HUES64 (cell line): ENCODE measurements at regions not wholly inside any gene's neighbourhood (a gene's known extent, or its start where the extent isn't known, plus 50 kb on each side); places are given as distances from the start of the nearest gene placed in this dataset.

Source experiments
- H3K27ac ChIP-seq: 2 replicates; pipeline ENCODE4 v1.7.0; 2013; ENCODE audit warnings: low read depth, low read length, inconsistent platforms
- H3K27me3 ChIP-seq: 2 replicates; pipeline ENCODE4 v1.6.1; 2013; ENCODE audit warnings: mild to moderate bottlenecking, low read length; ENCODE audit not compliant: insufficient read depth
- H3K36me3 ChIP-seq: 2 replicates; pipeline ENCODE4 v1.6.1; 2013; ENCODE audit warnings: mild to moderate bottlenecking, low read length; ENCODE audit not compliant: insufficient read depth
- H3K4me1 ChIP-seq: 2 replicates; pipeline ENCODE4 v1.6.1; 2013; ENCODE audit warnings: mild to moderate bottlenecking, low read length, moderate library complexity; ENCODE audit not compliant: insufficient read depth
- H3K4me3 ChIP-seq: 2 replicates; pipeline ENCODE4 v1.5.1; 2013; ENCODE audit warnings: mild to moderate bottlenecking, low read length, moderate library complexity
- H3K9ac ChIP-seq: 2 replicates; pipeline ENCODE4 v1.6.1; 2013; ENCODE audit warnings: mild to moderate bottlenecking, low read depth, low read length
- H3K9me3 ChIP-seq: 2 replicates; pipeline ENCODE4 v1.6.1; 2013; ENCODE audit warnings: low read depth, low read length; ENCODE audit not compliant: insufficient read depth
- WGBS: fragments of 150-250, 120-280 bp; methylation state at CpG from one replicate; pipeline ENCODE4 v1.1.7; 2013; ENCODE audit warnings: missing lambda C conversion rate; 5-methylcytosine and 5-hydroxymethylcytosine counted together

DNA sequence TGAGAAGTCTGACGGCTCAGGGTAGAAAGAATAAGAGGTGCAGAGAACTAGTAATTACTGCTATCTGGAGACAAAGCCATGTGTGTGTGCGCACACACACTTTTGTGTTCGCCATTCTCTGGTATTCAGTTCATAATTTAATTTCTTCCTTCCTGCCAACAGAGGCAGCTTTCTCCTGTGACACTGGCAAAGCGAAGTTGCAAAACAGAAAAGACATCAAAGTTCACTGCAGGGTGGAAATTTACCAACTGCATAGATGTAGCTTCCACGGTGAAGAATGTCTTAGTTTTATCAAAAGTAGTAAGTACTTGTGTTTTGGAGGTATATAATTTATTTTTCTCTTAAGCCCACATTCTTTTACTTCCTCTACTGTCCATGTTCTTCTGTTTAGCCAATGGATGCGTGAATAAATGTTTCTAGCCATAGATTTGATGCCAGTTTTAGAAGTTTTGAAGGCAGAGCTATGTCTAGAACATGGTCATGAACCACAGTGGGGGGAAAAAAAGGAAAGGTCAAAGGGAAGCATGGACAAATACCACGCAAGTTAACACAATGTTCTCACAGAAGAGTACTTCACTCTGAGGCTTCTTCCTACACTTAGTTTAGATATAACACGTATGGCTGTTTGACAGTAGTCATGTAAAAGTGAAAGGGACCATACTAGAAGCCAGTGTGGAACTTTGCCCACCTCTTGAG, 536.5 kb upstream of the GRIA1 start:
- WGBS = 97% methylated on average over 8 of the region's 8 CpGs
- no peaks in the 10 kb centered on the region for H3K27me3 ChIP-seq
- no peaks in the 10 kb centered on the region for H3K9me3 ChIP-seq
- no peaks in the 10 kb centered on the region for H3K36me3 ChIP-seq
- H3K4me3 ChIP-seq = no peak overlapping the region
- H3K4me1 ChIP-seq = no peaks in the 10 kb centered on the region
- H3K27ac ChIP-seq = no peak overlapping the region
- H3K9ac ChIP-seq = no peak overlapping the region

DNA sequence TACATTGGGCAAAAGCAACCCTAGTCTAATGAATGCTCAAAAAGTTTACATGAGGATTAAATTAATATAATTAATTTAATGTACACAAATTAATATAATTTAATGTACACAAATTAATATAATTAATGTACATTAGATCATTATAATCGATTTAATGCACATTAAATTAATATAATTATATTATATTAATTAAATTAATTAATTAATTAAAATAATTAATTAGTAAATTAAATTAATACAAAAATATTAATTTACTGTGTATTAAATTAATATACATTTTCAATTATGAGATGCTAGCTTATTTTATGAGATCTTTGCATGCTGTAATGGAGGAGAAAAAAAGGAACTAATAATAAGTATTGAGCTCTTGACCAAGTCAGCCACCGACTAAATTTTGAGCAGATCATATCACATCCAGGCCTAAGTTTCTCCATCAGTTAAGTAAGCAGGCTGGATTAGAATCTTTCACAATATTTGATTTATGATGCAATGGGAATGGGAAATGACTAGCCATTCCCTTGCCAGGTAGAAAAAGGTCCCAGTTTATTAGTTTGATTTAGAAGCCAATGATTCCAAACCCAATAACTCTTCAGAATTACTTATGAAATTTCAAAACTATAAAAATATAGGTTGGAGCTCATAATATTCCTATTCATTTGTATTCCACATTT, 533.4 kb upstream of the GRIA1 start:
- H3K9me3 ChIP-seq = no peaks in the 10 kb centered on the region
- no peak overlapping the region for H3K4me3 ChIP-seq
- no peaks in the 10 kb centered on the region for H3K36me3 ChIP-seq
- no peaks in the 10 kb centered on the region for H3K27me3 ChIP-seq
- H3K4me1 ChIP-seq = no peaks in the 10 kb centered on the region
- no peak overlapping the region for H3K9ac ChIP-seq
- H3K27ac ChIP-seq = no peak overlapping the region
- 100% methylated on average over 1 of the region's 2 CpGs for WGBS

DNA sequence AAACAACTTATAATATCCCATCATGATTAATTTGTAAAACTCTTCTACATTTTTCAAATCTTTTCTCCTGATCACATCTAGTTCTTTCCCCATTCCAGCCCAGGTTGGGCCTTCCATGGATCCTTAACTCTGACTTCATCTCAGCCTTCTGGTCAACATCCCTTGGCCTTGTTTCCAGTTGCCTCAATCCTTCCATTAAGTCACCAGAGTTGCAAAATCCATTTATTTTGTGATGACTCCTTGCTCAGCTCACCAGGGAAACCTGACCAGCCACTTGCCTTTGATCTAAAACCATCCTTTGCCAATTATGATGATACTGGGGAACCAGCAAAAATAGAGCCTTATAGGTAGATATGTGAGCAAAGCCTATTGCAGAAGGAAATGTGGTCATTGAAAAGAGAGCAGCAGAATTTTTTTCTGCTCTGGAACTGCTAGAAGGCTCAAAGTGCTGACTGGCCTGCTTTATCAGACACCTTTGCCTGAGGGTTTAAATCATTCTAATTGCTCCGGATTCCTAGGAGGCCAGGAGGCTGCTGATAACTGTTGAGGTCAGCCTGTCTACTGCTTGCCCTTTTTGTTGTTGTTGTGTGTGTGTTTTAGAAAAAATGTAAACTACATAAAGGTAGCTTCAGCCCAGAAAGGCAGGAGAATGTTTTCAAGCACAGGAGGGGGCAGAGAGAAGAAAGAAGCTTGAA, 512.2 kb upstream of the GRIA1 start:
- Histone ChIP-seq H3K36me3 (no peaks in the 10 kb centered on the region), H3K9ac (no peak overlapping the region), H3K4me1 (no peaks in the 10 kb centered on the region), H3K4me3 (no peak overlapping the region), H3K27me3 (no peaks in the 10 kb centered on the region), H3K27ac (no peak overlapping the region), H3K9me3 (peaks cover 10% of the 10 kb centered on the region)
- WGBS = 79% methylated on average over 1 of the region's 1 CpG

DNA sequence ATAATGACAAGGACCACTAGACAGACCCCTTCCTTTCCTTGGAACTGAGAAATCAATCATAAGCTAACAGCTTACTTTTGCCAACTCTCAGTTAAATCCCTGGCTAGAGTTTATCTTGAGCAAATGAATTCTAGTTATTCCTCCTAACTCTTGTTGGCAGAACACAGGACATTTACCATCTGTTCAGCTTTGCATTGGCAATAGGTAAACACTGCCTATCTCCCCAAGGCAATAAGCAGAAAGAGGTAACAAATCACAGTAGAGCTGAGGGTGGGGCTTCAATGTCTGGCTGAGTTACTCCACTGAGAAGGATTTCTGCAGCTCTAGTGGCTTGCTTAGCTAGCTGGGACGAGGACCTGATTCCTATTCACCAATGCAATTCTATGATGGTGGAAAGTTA, 503.3 kb upstream of the GRIA1 start:
- no peaks in the 10 kb centered on the region for H3K4me1 ChIP-seq
- 100% methylated on average over 1 of the region's 1 CpG for WGBS
- no peaks in the 10 kb centered on the region for H3K9me3 ChIP-seq
- H3K9ac ChIP-seq = no peak overlapping the region
- no peaks in the 10 kb centered on the region for H3K27me3 ChIP-seq
- H3K36me3 ChIP-seq = no peaks in the 10 kb centered on the region
- H3K27ac ChIP-seq = no peak overlapping the region
- no peak overlapping the region for H3K4me3 ChIP-seq

DNA sequence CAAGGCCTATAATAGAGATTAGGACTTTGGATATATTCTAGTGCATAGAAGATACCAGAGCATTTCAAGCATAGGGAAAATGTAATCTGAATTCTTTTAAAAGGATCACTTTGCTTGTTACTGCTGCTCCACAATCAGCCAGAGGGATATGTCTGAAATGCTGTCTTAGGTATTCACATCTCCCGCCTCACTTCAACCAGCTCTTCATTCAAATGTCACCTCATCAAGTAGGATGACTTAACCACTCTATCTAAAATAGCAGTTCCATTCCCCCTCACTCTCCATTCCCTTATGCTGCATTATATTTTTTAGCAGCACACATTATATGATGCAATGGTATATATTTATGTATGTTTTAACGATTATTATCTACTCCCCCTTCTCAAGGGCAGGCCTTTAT, 500.3 kb upstream of the GRIA1 start:
- Histone ChIP-seq H3K9ac (no peak overlapping the region), H3K27me3 (no peaks in the 10 kb centered on the region), H3K9me3 (no peaks in the 10 kb centered on the region), H3K36me3 (no peaks in the 10 kb centered on the region), H3K27ac (no peak overlapping the region), H3K4me3 (no peak overlapping the region), H3K4me1 (peaks cover 8% of the 10 kb centered on the region)
- 96% methylated on average over 1 of the region's 2 CpGs for WGBS

DNA sequence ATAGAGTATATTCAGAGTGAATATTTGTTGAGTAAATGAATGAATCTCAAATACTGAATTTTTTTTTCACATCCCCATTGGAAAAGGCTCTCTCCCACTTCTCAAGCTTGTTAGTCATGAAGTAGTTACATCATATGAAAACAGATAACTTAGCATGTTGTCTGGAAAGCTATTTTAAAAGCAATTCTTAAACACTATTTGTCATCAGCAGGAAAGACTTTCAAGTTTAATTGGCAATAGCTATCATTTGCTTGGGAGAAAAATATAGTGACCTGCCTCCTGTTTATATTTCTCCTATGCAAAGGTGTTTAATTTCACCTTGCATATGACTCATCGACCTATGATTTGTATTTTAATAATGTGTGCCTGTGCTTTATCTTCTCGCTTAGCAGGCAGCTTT, 499.8 kb upstream of the GRIA1 start:
- WGBS = 95% methylated on average over 2 of the region's 2 CpGs

DNA sequence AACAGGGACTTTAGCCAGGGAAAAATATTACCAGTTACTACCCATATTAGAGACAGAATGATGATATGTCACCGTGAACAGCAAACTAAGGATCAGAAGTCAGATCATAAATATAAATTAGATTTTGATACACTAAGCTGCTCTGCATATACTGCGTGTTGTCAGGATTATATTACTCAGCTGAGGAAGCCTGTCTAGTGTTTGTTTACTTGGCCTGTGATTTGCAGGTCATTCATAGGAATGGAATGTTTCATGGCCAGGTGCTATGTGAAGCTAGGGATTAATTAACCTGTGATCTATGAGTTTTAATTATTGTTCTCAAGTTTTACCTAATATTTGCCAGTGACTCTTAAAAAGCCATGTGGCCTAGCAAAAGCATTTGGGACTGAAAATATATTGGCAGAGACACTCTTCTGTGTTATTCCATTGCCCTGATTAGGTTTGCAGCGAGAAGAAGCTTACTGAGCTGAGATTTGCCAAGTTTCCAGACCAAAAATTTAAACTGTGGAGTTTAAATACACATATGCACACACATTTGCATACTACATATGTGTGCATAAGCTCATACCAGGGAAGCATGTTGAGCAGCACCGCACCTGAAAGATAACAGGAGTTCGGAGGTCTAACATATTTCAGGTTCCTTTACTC, 496.3 kb upstream of the GRIA1 start:
- Histone ChIP-seq H3K9ac (no peak overlapping the region), H3K9me3 (no peaks in the 10 kb centered on the region), H3K27me3 (no peaks in the 10 kb centered on the region), H3K36me3 (no peaks in the 10 kb centered on the region), H3K4me1 (peaks cover 14% of the 10 kb centered on the region), H3K4me3 (no peak overlapping the region), H3K27ac (no peak overlapping the region)
- 97% methylated on average over 5 of the region's 5 CpGs for WGBS

More for the DNA sequence above, 499.8 kb upstream of the GRIA1 start:
- H3K9me3 ChIP-seq = no peaks in the 10 kb centered on the region
- H3K27me3 ChIP-seq = no peaks in the 10 kb centered on the region
- no peak overlapping the region for H3K9ac ChIP-seq
- H3K27ac ChIP-seq = no peak overlapping the region
- H3K4me1 ChIP-seq = peaks cover 12% of the 10 kb centered on the region
- no peaks in the 10 kb centered on the region for H3K36me3 ChIP-seq
- H3K4me3 ChIP-seq = no peak overlapping the region

DNA sequence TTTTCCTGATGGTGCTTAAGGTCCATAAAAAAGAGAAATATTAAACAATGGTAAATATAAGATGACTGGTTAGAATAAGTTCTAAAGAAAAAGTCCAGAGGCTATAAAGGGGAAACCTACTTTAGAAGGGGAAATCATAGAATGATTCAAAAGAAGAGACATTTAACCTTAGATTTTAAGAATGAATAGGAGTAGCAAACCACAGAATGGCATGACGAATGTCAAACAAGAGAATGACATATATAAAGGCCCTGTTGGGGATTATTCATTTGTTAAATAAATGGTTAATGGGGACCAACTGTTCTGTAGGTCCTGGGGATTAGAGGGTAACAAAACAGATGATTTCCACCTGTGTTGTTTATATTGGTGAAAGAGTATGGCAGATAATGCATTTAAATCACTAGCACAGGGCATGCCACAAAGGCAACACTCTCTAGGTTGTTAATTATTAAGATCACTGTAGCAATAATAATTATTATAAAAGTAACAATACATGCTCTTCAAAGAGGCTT, 495.2 kb upstream of the GRIA1 start:
- Histone ChIP-seq H3K36me3 (no peaks in the 10 kb centered on the region), H3K9me3 (no peaks in the 10 kb centered on the region), H3K4me3 (no peak overlapping the region), H3K27me3 (no peaks in the 10 kb centered on the region), H3K27ac (peak overlapping the region; percentile 41; the same call in 1 of the 2 replicates), H3K4me1 (peaks cover 14% of the 10 kb centered on the region), H3K9ac (no peak overlapping the region)
- 53% methylated on average over 1 of the region's 1 CpG for WGBS

DNA sequence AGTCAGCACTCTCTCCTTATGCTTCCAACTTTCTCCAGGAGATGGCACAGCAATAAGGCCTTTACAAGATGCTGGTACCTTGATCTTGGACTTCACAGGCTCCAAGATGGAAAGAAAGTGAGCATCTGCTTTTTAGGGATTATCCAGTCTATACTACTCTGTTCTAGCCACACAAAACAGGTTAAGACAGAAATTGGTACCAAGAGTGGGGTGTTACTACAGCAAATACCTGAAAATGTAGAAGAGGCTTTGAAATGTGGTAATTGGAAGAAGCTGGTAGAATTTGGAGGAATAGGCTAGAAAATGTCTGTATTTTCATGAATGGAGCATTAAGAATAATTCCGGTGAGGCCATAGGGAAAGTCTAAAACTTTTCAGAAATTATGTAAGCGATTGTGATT, 484.8 kb upstream of the GRIA1 start:
- peaks cover 3% of the 10 kb centered on the region; the same call in 1 of the 2 replicates for H3K4me1 ChIP-seq
- 96% methylated on average over 2 of the region's 2 CpGs for WGBS
- no peaks in the 10 kb centered on the region for H3K27me3 ChIP-seq
- no peak overlapping the region for H3K27ac ChIP-seq
- H3K9ac ChIP-seq = no peak overlapping the region
- H3K4me3 ChIP-seq = no peak overlapping the region
- no peaks in the 10 kb centered on the region for H3K36me3 ChIP-seq
- H3K9me3 ChIP-seq = peaks cover 18% of the 10 kb centered on the region

- peaks cover 6% of the 10 kb centered on the region; the same call in 1 of the 2 replicates for H3K4me1 ChIP-seq
- 96% methylated on average over 3 of the region's 3 CpGs for WGBS
- no peak overlapping the region for H3K27ac ChIP-seq
- H3K27me3 ChIP-seq = no peaks in the 10 kb centered on the region
- peaks cover 18% of the 10 kb centered on the region for H3K9me3 ChIP-seq
- no peak overlapping the region for H3K4me3 ChIP-seq
- no peak overlapping the region for H3K9ac ChIP-seq
- no peaks in the 10 kb centered on the region for H3K36me3 ChIP-seq
These were observed 483.8 kb upstream of the GRIA1 start for GRCh38 chr5:153006681-153007080.

DNA sequence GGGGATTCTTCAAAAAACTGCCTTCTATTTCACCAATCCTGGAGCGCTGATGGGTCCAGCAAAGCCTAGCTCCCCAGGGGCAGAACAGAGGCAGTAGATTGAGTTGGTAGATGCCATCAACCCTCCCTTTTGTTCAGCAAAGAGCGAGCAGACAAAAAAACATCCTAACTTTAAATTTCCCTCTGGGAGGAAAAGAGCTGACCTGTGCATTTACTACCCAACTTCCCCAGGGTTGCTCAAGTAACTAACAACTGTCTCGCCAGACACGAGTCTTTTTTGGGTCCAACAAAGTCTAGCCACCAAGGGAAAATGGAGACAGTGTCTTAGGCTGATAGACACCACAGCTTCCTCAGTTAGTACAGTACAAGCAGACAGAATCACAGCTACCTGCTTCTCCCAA, 476.3 kb upstream of the GRIA1 start:
- Histone ChIP-seq H3K4me3 (no peak overlapping the region), H3K9ac (no peak overlapping the region), H3K36me3 (no peaks in the 10 kb centered on the region), H3K27me3 (no peaks in the 10 kb centered on the region), H3K4me1 (peaks cover 6% of the 10 kb centered on the region; the same call in 1 of the 2 replicates), H3K9me3 (no peaks in the 10 kb centered on the region), H3K27ac (no peak overlapping the region)
- WGBS = 95% methylated on average over 4 of the region's 4 CpGs
